Ovary (tissue), 7 donors: ENCODE measurements at regions not wholly inside any gene's neighbourhood (a gene's known extent, or its start where the extent isn't known, plus 50 kb on each side); places are given as distances from the start of the nearest gene placed in this dataset.

Experiments used
- DNase-seq, 5 donors: peaks; one replicate each; pipeline ENCODE4 v3.0.0-alpha.2; 2019 to 2020
- H3K27ac ChIP-seq, 2 donors: fragments of 200-600 bp; one replicate each; pipeline versions ENCODE4 v1.5.1 to v1.8.0; 2019 to 2022
- H3K27me3 ChIP-seq: fragments of 200-600 bp; one replicate; pipeline ENCODE4 v1.8.0; 2022
- H3K36me3 ChIP-seq: fragments of 200-600 bp; sonication (generic); one replicate; pipeline ENCODE4 v1.5.1; 2019
- H3K4me1 ChIP-seq: one replicate; pipeline ENCODE4 v1.8.1; 2013; ENCODE audit warnings: mild to moderate bottlenecking, moderate library complexity; ENCODE audit not compliant: insufficient read depth
- H3K4me3 ChIP-seq: fragments of 200-600 bp; sonication (generic); one replicate; pipeline ENCODE4 v1.5.1; 2017
- H3K9me3 ChIP-seq, 2 donors: fragments of 200-600 bp in 1 of 2; sonication (generic) in 1 of 2; one replicate each; pipeline versions ENCODE4 v1.5.1 to v1.8.1; 2013 to 2019; ENCODE audit warnings: mild to moderate bottlenecking in 1 of 2, moderate library complexity in 1 of 2
- EP300 ChIP-seq: sonication (generic); formaldehyde crosslinking; IDR thresholded peaks from one replicate; pipeline ENCODE4 v1.6.1; 2017; ENCODE audit warnings: antibody characterized with exemption
- POLR2A ChIP-seq: fragments of 450-650 bp; IDR thresholded peaks from one replicate; pipeline ENCODE4 v1.6.1; 2017; ENCODE audit warnings: antibody characterized with exemption, mild to moderate bottlenecking, moderate library complexity
- WGBS, 3 donors: extraction: QIAGEN DNeasy Blood & Tissue Kit in 1 of 3; methylation state at CpG; one replicate each; pipeline versions ENCODE4 v1.1.5 to v1.1.7; 2013 to 2017; 5-methylcytosine and 5-hydroxymethylcytosine counted together
- intact Hi-C, 4 donors: fragments of 100-400 bp; cut with DNase I; formaldehyde crosslinking; loops; one replicate each; pipeline versions ENCODE4 v1.11.0 to v1.15.1; 2022 to 2023
- TF ChIP-seq, protein P1 (sequence below), 3 donors: fragments of 450-650 bp in 2 of 3; fragments of 200-600 bp in 1 of 3; IDR thresholded peaks; one replicate each; pipeline versions ENCODE4 v1.5.1 to v1.8.0; 2016 to 2022; ENCODE audit warnings: antibody characterized with exemption in 3 of 3, mild to moderate bottlenecking in 1 of 3
- donor health status: DM: no; HTN: no; CAD: no; lungs with moderate emphysema.
- donor health status: DM: no; HTN: no; CAD: no.
- donor health status: Bipolar disorder and iron deficiency.
- donor health status: DM: no; HTN: no; CAD: no.
- donor health status: DM: yes; HTN: yes; CAD: no.

DNA sequence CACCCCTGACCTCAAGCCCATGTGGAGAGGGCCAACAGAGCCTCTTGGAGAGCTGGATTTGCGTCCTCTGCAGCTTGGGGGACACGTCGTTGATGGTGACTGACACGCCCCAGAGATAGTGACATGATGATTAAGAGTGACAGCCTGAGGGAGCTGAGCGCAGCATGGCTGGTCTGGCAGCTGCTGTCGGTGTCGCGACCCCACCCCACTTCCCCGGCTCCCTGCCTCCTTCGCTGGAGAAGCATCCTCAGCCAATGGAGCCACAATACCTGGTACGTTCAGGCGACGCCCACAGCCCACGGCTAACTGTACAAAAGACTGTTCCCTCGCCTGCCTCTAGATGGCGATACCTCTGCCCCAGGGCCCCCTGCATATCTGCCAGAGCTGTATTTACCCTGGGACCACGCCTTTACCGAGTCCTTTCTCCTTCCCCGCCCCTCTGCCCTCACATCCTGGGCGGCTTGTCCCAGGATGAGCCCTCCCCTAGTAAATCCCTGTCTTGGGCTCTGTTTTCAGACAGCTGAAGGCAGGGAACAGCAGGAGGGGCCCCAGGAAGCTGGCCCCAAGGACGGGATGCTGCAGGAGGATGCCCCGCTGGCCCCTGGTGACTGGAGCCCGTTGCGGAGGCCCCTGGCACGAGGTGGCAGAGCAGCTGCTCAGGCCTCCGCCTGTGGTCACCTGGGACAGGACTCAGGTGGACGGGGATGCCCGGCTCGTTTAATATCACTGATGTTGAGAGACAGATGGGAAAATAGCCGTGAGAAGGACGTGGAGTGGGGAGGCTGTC is 90.6 kb downstream of the RPS6KA4 start:
- H3K9me3 ChIP-seq: no peaks in the 10 kb centered on the region
- no peak overlapping the region for H3K4me3 ChIP-seq
- H3K27ac ChIP-seq: no peak overlapping the region
- no peaks in the 10 kb centered on the region for H3K36me3 ChIP-seq
- 24 to 32% (median 28%) methylated on average over 30 to 31 of the region's 31 CpGs for WGBS, 3 donors
- intact Hi-C loops: loop anchor here in 3 of 4 donors (2.0 to 10.0 kb wide), 2 partner anchors 203 to 205 kb away; no protein-coding TSS in a partner anchor
- H3K27me3 ChIP-seq: no peaks in the 10 kb centered on the region
- H3K4me1 ChIP-seq: peaks cover 8% of the 10 kb centered on the region
- TF ChIP-seq EP300: no peak
- TF ChIP-seq, protein P1, sequence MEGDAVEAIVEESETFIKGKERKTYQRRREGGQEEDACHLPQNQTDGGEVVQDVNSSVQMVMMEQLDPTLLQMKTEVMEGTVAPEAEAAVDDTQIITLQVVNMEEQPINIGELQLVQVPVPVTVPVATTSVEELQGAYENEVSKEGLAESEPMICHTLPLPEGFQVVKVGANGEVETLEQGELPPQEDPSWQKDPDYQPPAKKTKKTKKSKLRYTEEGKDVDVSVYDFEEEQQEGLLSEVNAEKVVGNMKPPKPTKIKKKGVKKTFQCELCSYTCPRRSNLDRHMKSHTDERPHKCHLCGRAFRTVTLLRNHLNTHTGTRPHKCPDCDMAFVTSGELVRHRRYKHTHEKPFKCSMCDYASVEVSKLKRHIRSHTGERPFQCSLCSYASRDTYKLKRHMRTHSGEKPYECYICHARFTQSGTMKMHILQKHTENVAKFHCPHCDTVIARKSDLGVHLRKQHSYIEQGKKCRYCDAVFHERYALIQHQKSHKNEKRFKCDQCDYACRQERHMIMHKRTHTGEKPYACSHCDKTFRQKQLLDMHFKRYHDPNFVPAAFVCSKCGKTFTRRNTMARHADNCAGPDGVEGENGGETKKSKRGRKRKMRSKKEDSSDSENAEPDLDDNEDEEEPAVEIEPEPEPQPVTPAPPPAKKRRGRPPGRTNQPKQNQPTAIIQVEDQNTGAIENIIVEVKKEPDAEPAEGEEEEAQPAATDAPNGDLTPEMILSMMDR (IDR thresholded peaks at IDR 0.05): peak; percentile 13 to 26 (median 22)
- peak; percentile 12 to 53 (median 34) for DNase-seq

DNA sequence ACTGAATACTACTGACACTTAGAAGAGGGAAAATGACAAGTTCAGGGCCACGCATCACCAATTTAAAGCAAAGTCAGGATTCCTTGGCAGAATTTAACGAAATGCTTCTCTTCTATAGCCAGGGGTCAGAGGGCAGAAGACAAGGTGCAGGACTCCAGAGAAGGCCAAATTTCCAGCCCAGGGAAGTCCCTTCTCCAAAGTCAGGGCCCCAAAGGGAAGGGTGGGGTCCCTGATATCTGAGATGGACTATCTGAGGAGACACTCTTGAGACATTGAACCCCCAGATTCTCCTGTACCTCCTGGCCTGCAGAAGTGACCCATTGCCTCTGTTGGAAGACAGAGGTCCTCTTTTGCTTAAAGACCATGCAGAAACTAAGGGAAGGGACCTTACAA is 91.2 kb downstream of the RPS6KA4 start:
- H3K27me3 ChIP-seq: no peaks in the 10 kb centered on the region
- peaks cover 8% of the 10 kb centered on the region for H3K4me1 ChIP-seq
- 92 to 96% (median 93%) methylated on average over 2 of the region's 2 CpGs for WGBS, 3 donors
- H3K9me3 ChIP-seq: no peaks in the 10 kb centered on the region
- H3K4me3 ChIP-seq: no peak overlapping the region
- DNase-seq: no peak
- intact Hi-C loops: loop anchor here in 1 of 4 donors (10.0 kb wide), 1 partner anchor 205 kb away; no protein-coding TSS in a partner anchor
- H3K36me3 ChIP-seq: no peaks in the 10 kb centered on the region
- H3K27ac ChIP-seq: no peak overlapping the region
- no peak for TF ChIP-seq EP300
- TF ChIP-seq, protein P1 (IDR thresholded peaks at IDR 0.05): no peak
- no peak for TF ChIP-seq POLR2A

DNA sequence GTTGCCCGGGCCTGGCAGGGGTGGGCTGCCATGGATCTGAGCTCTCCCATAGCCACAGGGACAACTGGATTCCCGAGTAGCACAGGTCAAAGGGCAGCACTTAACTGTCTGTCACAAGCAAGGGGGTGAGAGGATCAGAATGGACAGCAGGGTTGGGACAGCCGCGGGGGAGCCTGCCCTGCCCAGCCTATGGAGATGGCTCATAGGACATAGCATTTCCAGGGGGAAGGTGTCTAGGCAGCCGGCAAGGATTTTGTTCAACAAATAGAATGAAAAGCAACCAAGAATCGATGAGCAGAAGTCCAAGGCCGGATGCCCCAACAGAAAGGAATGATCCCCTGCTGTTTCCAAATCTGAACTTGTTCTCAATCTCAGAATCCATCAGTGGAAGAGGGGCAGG is 92.9 kb downstream of the RPS6KA4 start:
- WGBS, 3 donors: 65 to 66% (median 65%) methylated on average over 7 of the region's 7 CpGs
- TF ChIP-seq, protein P1 (IDR thresholded peaks at IDR 0.05): no peak
- no peak for TF ChIP-seq POLR2A
- TF ChIP-seq EP300: no peak
- Histone ChIP-seq H3K27ac (no peak overlapping the region), H3K9me3 (no peaks in the 10 kb centered on the region), H3K27me3 (no peaks in the 10 kb centered on the region), H3K4me3 (no peak overlapping the region), H3K4me1 (peaks cover 8% of the 10 kb centered on the region), H3K36me3 (no peaks in the 10 kb centered on the region)
- intact Hi-C loops: loop anchor here in 1 of 4 donors (10.0 kb wide), 1 partner anchor 203 kb away; no protein-coding TSS in a partner anchor
- peak in 1 of 5 donors; percentile 12 for DNase-seq

DNA sequence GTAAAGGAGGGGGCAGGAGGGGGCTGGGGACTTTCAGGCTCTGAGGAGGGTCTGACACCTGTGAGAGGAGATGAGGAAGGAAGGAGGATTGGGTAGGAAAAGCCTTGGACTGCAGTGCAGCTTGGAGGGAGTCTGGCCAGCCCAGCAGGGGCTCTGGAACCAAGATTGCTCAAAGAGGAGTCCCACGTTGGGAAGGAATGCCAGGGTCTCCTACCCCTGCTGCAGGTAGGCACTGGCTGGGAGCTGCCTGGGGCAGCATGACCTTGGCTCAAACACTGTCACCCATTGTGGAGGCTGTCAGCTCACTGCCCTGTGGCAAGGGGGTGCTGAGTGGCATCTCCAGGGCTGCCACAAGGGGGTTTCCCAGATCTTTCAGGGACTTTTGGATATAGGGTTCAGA is 94.5 kb downstream of the RPS6KA4 start:
- Histone ChIP-seq H3K4me1 (peaks cover 8% of the 10 kb centered on the region), H3K36me3 (no peaks in the 10 kb centered on the region), H3K4me3 (no peak overlapping the region), H3K9me3 (no peaks in the 10 kb centered on the region), H3K27ac (no peak overlapping the region), H3K27me3 (no peaks in the 10 kb centered on the region)
- DNase-seq: peak in 1 of 5 donors; percentile 5
- WGBS, 3 donors: 58 to 86% (median 71%) methylated on average over 1 of the region's 1 CpG
- intact Hi-C loops: loop anchor here in 1 of 4 donors (10.0 kb wide), 1 partner anchor 201 kb away; no protein-coding TSS in a partner anchor
- no peak for TF ChIP-seq EP300
- TF ChIP-seq POLR2A: no peak
- TF ChIP-seq, protein P1 (IDR thresholded peaks at IDR 0.05): no peak
